ENCODE measurements at regions not wholly inside any gene's neighbourhood (a gene's known extent, or its start where the extent isn't known, plus 50 kb on each side); places are given as distances from the start of the nearest gene placed in this dataset.

DNA sequence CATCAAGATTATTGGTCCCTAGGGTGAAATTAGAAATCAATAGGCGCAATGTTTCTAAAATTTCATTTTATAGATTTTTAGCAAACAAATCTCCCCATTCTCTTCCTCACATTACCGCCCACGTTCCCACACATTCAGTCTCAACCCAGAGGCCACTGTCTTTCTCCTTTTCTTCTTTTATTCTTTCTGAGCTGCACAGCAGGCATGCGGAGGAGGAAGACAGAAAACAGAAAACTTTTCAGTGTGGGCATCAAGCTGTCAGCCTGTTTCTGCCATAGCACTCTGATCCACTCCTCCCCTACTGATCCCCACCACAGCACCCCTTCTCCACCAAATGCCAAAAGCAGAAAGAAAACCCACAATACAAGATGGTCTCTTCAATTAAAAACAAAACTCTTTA, 94.8 kb upstream of the ADAMTS3 start:
- WGBS, result 70% methylated on average over 4 of the region's 4 CpGs
- no peak for DNase-seq (ENCODE audit: low spot score)
- Histone ChIP-seq H3K4me1 (ENCODE audit: control insufficient read depth in 4 of 4, insufficient read depth in 4 of 4, low read length in 3 of 4) (no peaks in the 10 kb centered on the region), H3K9ac (ENCODE audit: low read depth in 1 of 2, low read length in 2 of 2) (no peak overlapping the region), H3K4me3 (ENCODE audit: low read depth in 1 of 3, low read length in 3 of 3) (no peak overlapping the region), H3K9me3 (ENCODE audit: control insufficient read depth in 4 of 4, low read length in 3 of 4) (no peaks in the 10 kb centered on the region), H3K36me3 (ENCODE audit: control insufficient read depth in 4 of 4, insufficient read depth in 3 of 4, low read depth in 1 of 4, low read length in 3 of 4) (no peaks in the 10 kb centered on the region), H3K27ac (ENCODE audit: low read depth in 1 of 2, low read length in 2 of 2) (no peak overlapping the region), H3K27me3 (ENCODE audit: control insufficient read depth in 4 of 4, insufficient read depth in 4 of 4, low read length in 3 of 4) (no peaks in the 10 kb centered on the region)
- TF ChIP-seq, protein P1, sequence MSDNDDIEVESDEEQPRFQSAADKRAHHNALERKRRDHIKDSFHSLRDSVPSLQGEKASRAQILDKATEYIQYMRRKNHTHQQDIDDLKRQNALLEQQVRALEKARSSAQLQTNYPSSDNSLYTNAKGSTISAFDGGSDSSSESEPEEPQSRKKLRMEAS (IDR thresholded peaks at IDR 0.05), result no peak
- TF ChIP-seq GABPA (IDR thresholded peaks at IDR 0.05 in 1 of 2, conservative IDR thresholded peaks at IDR 0.05 in 1 of 2) (no peak), HNF4G (IDR thresholded peaks at IDR 0.05) (no peak), SP1 (IDR thresholded peaks at IDR 0.05) (no peak)

DNA sequence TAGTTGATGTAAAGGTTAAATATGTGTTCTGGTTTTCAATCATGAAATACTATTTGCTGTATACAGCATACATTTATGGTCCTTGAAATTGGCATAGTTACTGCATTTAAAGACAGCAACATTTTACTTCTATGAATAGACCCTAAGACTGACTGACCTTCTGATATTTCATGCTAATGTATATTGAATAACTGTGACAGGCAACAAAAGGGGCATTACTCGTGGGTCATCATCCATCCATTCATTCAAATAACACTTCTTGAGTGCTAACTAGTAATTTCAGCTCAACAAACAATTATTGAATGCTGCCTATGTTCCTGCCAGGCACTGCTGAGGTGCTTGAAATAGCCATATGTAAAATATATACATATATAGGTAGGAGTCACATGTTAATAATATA, 92.8 kb upstream of the ADAMTS3 start:
- Histone ChIP-seq H3K9me3 (ENCODE audit: control insufficient read depth in 4 of 4, low read length in 3 of 4) (no peaks in the 10 kb centered on the region), H3K9ac (ENCODE audit: low read depth in 1 of 2, low read length in 2 of 2) (no peak overlapping the region)
- WGBS, result 64% methylated on average over 1 of the region's 1 CpG

More for the DNA sequence above, 92.8 kb upstream of the ADAMTS3 start:
- no peak for DNase-seq (ENCODE audit: low spot score)
- Histone ChIP-seq H3K27ac (ENCODE audit: low read depth in 1 of 2, low read length in 2 of 2) (no peak overlapping the region), H3K36me3 (ENCODE audit: control insufficient read depth in 4 of 4, insufficient read depth in 3 of 4, low read depth in 1 of 4, low read length in 3 of 4) (no peaks in the 10 kb centered on the region), H3K4me3 (ENCODE audit: low read depth in 1 of 3, low read length in 3 of 3) (no peak overlapping the region), H3K4me1 (ENCODE audit: control insufficient read depth in 4 of 4, insufficient read depth in 4 of 4, low read length in 3 of 4) (no peaks in the 10 kb centered on the region), H3K27me3 (ENCODE audit: control insufficient read depth in 4 of 4, insufficient read depth in 4 of 4, low read length in 3 of 4) (no peaks in the 10 kb centered on the region)
- TF ChIP-seq, protein P2, sequence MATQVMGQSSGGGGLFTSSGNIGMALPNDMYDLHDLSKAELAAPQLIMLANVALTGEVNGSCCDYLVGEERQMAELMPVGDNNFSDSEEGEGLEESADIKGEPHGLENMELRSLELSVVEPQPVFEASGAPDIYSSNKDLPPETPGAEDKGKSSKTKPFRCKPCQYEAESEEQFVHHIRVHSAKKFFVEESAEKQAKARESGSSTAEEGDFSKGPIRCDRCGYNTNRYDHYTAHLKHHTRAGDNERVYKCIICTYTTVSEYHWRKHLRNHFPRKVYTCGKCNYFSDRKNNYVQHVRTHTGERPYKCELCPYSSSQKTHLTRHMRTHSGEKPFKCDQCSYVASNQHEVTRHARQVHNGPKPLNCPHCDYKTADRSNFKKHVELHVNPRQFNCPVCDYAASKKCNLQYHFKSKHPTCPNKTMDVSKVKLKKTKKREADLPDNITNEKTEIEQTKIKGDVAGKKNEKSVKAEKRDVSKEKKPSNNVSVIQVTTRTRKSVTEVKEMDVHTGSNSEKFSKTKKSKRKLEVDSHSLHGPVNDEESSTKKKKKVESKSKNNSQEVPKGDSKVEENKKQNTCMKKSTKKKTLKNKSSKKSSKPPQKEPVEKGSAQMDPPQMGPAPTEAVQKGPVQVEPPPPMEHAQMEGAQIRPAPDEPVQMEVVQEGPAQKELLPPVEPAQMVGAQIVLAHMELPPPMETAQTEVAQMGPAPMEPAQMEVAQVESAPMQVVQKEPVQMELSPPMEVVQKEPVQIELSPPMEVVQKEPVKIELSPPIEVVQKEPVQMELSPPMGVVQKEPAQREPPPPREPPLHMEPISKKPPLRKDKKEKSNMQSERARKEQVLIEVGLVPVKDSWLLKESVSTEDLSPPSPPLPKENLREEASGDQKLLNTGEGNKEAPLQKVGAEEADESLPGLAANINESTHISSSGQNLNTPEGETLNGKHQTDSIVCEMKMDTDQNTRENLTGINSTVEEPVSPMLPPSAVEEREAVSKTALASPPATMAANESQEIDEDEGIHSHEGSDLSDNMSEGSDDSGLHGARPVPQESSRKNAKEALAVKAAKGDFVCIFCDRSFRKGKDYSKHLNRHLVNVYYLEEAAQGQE (IDR thresholded peaks at IDR 0.05), result no peak
- TF ChIP-seq ATF3 (IDR thresholded peaks at IDR 0.05) (no peak), YY1 (IDR thresholded peaks at IDR 0.05) (no peak), HNF4G (IDR thresholded peaks at IDR 0.05) (no peak), HNF4A (conservative IDR thresholded peaks at IDR 0.05) (no peak), FOXA2 (IDR thresholded peaks at IDR 0.05) (no peak), FOXA1 (IDR thresholded peaks at IDR 0.05) (no peak), ZBTB33 (IDR thresholded peaks at IDR 0.05) (no peak), RXRA (IDR thresholded peaks at IDR 0.05) (no peak), NR2F2 (IDR thresholded peaks at IDR 0.05) (no peak), SP1 (IDR thresholded peaks at IDR 0.05) (no peak), EGR1 (IDR thresholded peaks at IDR 0.05; ENCODE audit: low read depth in 2 of 2) (no peak), TAF1 (conservative IDR thresholded peaks at IDR 0.05) (no peak), RAD21 (IDR thresholded peaks at IDR 0.05) (no peak), GABPA (IDR thresholded peaks at IDR 0.05 in 1 of 2, conservative IDR thresholded peaks at IDR 0.05 in 1 of 2) (no peak), CTCF (IDR thresholded peaks at IDR 0.05; ENCODE audit: low read depth, low read length, missing input control) (no peak), JUND (IDR thresholded peaks at IDR 0.05) (no peak)
- TF ChIP-seq, protein P1 (IDR thresholded peaks at IDR 0.05), result no peak
